Fibroblast of mammary gland (primary cell): ENCODE measurements at regions not wholly inside any gene's neighbourhood (a gene's known extent, or its start where the extent isn't known, plus 50 kb on each side); places are given as distances from the start of the nearest gene placed in this dataset.
A peak's percentile ranks its signal among the peaks of the same experiment; 100 is the strongest.
"Not testable (repeated sequence)": the region's sequence is repeated elsewhere in the genome, so short reads cannot be mapped to it uniquely, and the experiment has no call there.

ENCODE experiments used
- DNase-seq: peaks from one replicate; pipeline ENCODE4 v3.0.0-alpha.2; 2010; ENCODE audit warnings: low read depth
- H3K4me3 ChIP-seq: 2 replicates; pipeline ENCODE4 v1.5.1; 2011; ENCODE audit warnings: low read depth, mild to moderate bottlenecking, low read length, moderate library complexity; ENCODE audit not compliant: control insufficient read depth
- CTCF ChIP-seq: conservative IDR thresholded peaks from 2 replicates; pipeline ENCODE4 v1.5.1; 2011; ENCODE audit warnings: low read depth, low read length, inconsistent platforms; ENCODE audit not compliant: control insufficient read depth, insufficient read depth

GRCh38 chr4:181896614-181897013 lies 346.6 kb upstream of the TENM3 start:
- no peak for TF ChIP-seq CTCF
- DNase-seq: no peak
- H3K4me3 ChIP-seq: no peak overlapping the region

GRCh38 chr4:181897935-181898334 lies 345.3 kb upstream of the TENM3 start:
- no peak for TF ChIP-seq CTCF
- H3K4me3 ChIP-seq: no peak overlapping the region
- DNase-seq: peak; percentile 58

- not testable (repeated sequence) for H3K4me3 ChIP-seq, DNase-seq
Observed at GRCh38 chr4:181902404-181902803, 340.8 kb upstream of the TENM3 start.

GRCh38 chr4:181905708-181906107 lies 337.5 kb upstream of the TENM3 start:
- no peak for TF ChIP-seq CTCF
- no peak overlapping the region for H3K4me3 ChIP-seq
- no peak for DNase-seq

- no peak for TF ChIP-seq CTCF
- no peak for DNase-seq
- no peak overlapping the region for H3K4me3 ChIP-seq
Observed at GRCh38 chr4:181908168-181908567, 335.0 kb upstream of the TENM3 start.

- H3K4me3 ChIP-seq: no peak overlapping the region
- TF ChIP-seq CTCF: no peak
- DNase-seq: peak; percentile 92
Observed at GRCh38 chr4:181909368-181909767, 333.8 kb upstream of the TENM3 start.

GRCh38 chr4:181911420-181911819 lies 331.8 kb upstream of the TENM3 start:
- DNase-seq: peak; percentile 70
- TF ChIP-seq CTCF: peak; percentile 2

More at GRCh38 chr4:181911420-181911819, 331.8 kb upstream of the TENM3 start:
- H3K4me3 ChIP-seq: no peak overlapping the region
